ENCODE measurements at regions not wholly inside any gene's neighbourhood (a gene's known extent, or its start where the extent isn't known, plus 50 kb on each side); places are given as distances from the start of the nearest gene placed in this dataset.

DNA sequence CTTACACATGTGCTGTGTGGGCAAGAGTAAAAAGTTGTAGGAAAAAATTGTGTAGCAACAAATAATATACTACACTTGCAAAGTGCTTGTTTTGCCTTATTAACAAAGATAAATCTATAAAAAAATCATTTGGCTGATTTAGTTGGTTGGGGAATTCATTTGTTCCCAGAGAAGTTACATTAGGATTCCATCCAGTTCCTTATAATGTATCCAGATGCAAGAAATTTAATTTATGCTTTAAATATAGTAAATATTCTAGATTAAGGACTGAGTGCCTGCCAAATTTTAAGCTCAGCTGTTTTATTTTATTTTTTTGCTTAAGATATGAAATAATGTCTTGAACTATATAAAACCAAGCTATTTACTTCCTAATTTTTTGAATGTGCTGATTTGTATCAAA is 1169.9 kb downstream of the NXPH1 start:
- TF ChIP-seq, protein P1, sequence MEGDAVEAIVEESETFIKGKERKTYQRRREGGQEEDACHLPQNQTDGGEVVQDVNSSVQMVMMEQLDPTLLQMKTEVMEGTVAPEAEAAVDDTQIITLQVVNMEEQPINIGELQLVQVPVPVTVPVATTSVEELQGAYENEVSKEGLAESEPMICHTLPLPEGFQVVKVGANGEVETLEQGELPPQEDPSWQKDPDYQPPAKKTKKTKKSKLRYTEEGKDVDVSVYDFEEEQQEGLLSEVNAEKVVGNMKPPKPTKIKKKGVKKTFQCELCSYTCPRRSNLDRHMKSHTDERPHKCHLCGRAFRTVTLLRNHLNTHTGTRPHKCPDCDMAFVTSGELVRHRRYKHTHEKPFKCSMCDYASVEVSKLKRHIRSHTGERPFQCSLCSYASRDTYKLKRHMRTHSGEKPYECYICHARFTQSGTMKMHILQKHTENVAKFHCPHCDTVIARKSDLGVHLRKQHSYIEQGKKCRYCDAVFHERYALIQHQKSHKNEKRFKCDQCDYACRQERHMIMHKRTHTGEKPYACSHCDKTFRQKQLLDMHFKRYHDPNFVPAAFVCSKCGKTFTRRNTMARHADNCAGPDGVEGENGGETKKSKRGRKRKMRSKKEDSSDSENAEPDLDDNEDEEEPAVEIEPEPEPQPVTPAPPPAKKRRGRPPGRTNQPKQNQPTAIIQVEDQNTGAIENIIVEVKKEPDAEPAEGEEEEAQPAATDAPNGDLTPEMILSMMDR (IDR thresholded peaks at IDR 0.05), result no peak
- TF ChIP-seq EP300 (IDR thresholded peaks at IDR 0.05) (no peak), POLR2A (IDR thresholded peaks at IDR 0.05) (no peak)
